ENCODE measurements at regions not wholly inside any gene's neighbourhood (a gene's known extent, or its start where the extent isn't known, plus 50 kb on each side); places are given as distances from the start of the nearest gene placed in this dataset.

GRCh38 chr7:16123117-16123770 is 298.1 kb downstream of the CRPPA start:
- ChIA-PET POLR2A (no interaction called here), CTCF (interaction anchor here (1.4 to 2.1 kb wide), 3 partner anchors 25 to 441 kb away, joined by 4 to 9 read pairs (median 6); no protein-coding TSS in a partner anchor)
- no peak for DNase-seq (ENCODE audit: low read depth, low spot score)
- H3K27ac ChIP-seq (ENCODE audit: low read depth, low read length), result no peak overlapping the region
- H3K9me3 ChIP-seq (ENCODE audit: control insufficient read depth, insufficient read depth, low read length), result no peaks in the 10 kb centered on the region
- H3K27me3 ChIP-seq (ENCODE audit: control insufficient read depth, insufficient read depth, low read length), result no peaks in the 10 kb centered on the region
- no peak overlapping the region for H3K4me3 ChIP-seq (ENCODE audit: low read depth, low read length)
- TF ChIP-seq CTCF (IDR thresholded peaks at IDR 0.05; ENCODE audit: low read depth, low read length), result no peak

GRCh38 chr7:16121876-16122390 is 299.4 kb downstream of the CRPPA start:
- Histone ChIP-seq H3K9me3 (ENCODE audit: control insufficient read depth, insufficient read depth, low read length) (no peaks in the 10 kb centered on the region), H3K27ac (ENCODE audit: low read depth, low read length) (no peak overlapping the region), H3K4me3 (ENCODE audit: low read depth, low read length) (no peak overlapping the region), H3K27me3 (ENCODE audit: control insufficient read depth, insufficient read depth, low read length) (no peaks in the 10 kb centered on the region)
- POLR2A ChIA-PET, result no interaction called here
- no peak for DNase-seq (ENCODE audit: low read depth, low spot score)
- TF ChIP-seq CTCF (IDR thresholded peaks at IDR 0.05; ENCODE audit: low read depth, low read length), result no peak
- CTCF ChIA-PET, result interaction anchor here (1.4 to 2.1 kb wide), 2 partner anchors 24 to 443 kb away, joined by 4 to 6 read pairs; no protein-coding TSS in a partner anchor

GRCh38 chr7:16115374-16115773 is 306.0 kb downstream of the CRPPA start:
- H3K4me3 ChIP-seq (ENCODE audit: low read depth, low read length), result no peak overlapping the region
- DNase-seq (ENCODE audit: low read depth, low spot score), result no peak
- no peaks in the 10 kb centered on the region for H3K27me3 ChIP-seq (ENCODE audit: control insufficient read depth, insufficient read depth, low read length)
- TF ChIP-seq CTCF (IDR thresholded peaks at IDR 0.05; ENCODE audit: low read depth, low read length), result no peak
- no peaks in the 10 kb centered on the region for H3K9me3 ChIP-seq (ENCODE audit: control insufficient read depth, insufficient read depth, low read length)
- ChIA-PET CTCF (interaction anchor here (4.6 kb wide), 1 partner anchor 450 kb away, joined by 57 read pairs; no protein-coding TSS in a partner anchor), POLR2A (no interaction called here)
- H3K27ac ChIP-seq (ENCODE audit: low read depth, low read length), result no peak overlapping the region

GRCh38 chr7:16114633-16115032 is 306.7 kb downstream of the CRPPA start:
- H3K27ac ChIP-seq (ENCODE audit: low read depth, low read length), result no peak overlapping the region
- CTCF ChIA-PET, result interaction anchor here (0.7 to 4.6 kb wide), 7 partner anchors 11 to 867 kb away, joined by 3 to 57 read pairs (median 4); no protein-coding TSS in a partner anchor
- peak; percentile 49 for TF ChIP-seq CTCF (IDR thresholded peaks at IDR 0.05; ENCODE audit: low read depth, low read length)
- no peaks in the 10 kb centered on the region for H3K27me3 ChIP-seq (ENCODE audit: control insufficient read depth, insufficient read depth, low read length)
- no peaks in the 10 kb centered on the region for H3K9me3 ChIP-seq (ENCODE audit: control insufficient read depth, insufficient read depth, low read length)
- H3K4me3 ChIP-seq (ENCODE audit: low read depth, low read length), result no peak overlapping the region
- peak; percentile 16 for DNase-seq (ENCODE audit: low read depth, low spot score)
- POLR2A ChIA-PET, result no interaction called here

GRCh38 chr7:16114071-16114470 is 307.3 kb downstream of the CRPPA start:
- no peak overlapping the region for H3K27ac ChIP-seq (ENCODE audit: low read depth, low read length)
- ChIA-PET CTCF (interaction anchor here (0.7 to 4.6 kb wide), 7 partner anchors 12 to 867 kb away, joined by 3 to 57 read pairs (median 4); no protein-coding TSS in a partner anchor), POLR2A (no interaction called here)
- H3K9me3 ChIP-seq (ENCODE audit: control insufficient read depth, insufficient read depth, low read length), result no peaks in the 10 kb centered on the region
- no peak for DNase-seq (ENCODE audit: low read depth, low spot score)
- TF ChIP-seq CTCF (IDR thresholded peaks at IDR 0.05; ENCODE audit: low read depth, low read length), result no peak
- H3K4me3 ChIP-seq (ENCODE audit: low read depth, low read length), result no peak overlapping the region
- H3K27me3 ChIP-seq (ENCODE audit: control insufficient read depth, insufficient read depth, low read length), result no peaks in the 10 kb centered on the region

Measured in AG04450 (cell line).